ENCODE measurements at regions not wholly inside any gene's neighbourhood (a gene's known extent, or its start where the extent isn't known, plus 50 kb on each side); places are given as distances from the start of the nearest gene placed in this dataset.

- H3K9me3 ChIP-seq (ENCODE audit: low read depth): no peaks in the 10 kb centered on the region
- no peak for DNase-seq
- H3K4me3 ChIP-seq: no peak overlapping the region
- WGBS, 2 experiments (ENCODE audit: low coverage in 1 of 2, low lambda C conversion rate in 2 of 2, missing lambda C conversion rate in 2 of 2): 72 to 75% methylated on average over 4 of the region's 4 CpGs
- no peak overlapping the region for H3K27ac ChIP-seq
- no peaks in the 10 kb centered on the region for H3K9me2 ChIP-seq (ENCODE audit: insufficient read depth)
- no peaks in the 10 kb centered on the region for H3K27me3 ChIP-seq (replicated peaks; ENCODE audit: insufficient read depth)
- TF ChIP-seq EZH2phosphoT487 (IDR thresholded peaks at IDR 0.05; ENCODE audit: insufficient read depth, low read depth) (no peak), EZH2 (IDR thresholded peaks at IDR 0.05; ENCODE audit: insufficient read depth, poor library complexity, severe bottlenecking) (no peak)
- H3K79me2 ChIP-seq (ENCODE audit: insufficient read depth): no peaks in the 10 kb centered on the region
- no peaks in the 10 kb centered on the region for H3K36me3 ChIP-seq (ENCODE audit: low read depth)
- no peak overlapping the region for H3K4me2 ChIP-seq (ENCODE audit: unreplicated experiment)
- no peaks in the 10 kb centered on the region for H4K20me1 ChIP-seq (ENCODE audit: insufficient read depth)
- no peak overlapping the region for H3K9ac ChIP-seq
- H2AFZ ChIP-seq: no peak overlapping the region
- H3K4me1 ChIP-seq (ENCODE audit: insufficient read depth): peaks cover 12% of the 10 kb centered on the region
- no peaks in the 10 kb centered on the region for H3F3A ChIP-seq (ENCODE audit: insufficient read depth)
- in situ Hi-C loops (cut with MboI): no loop called here
These were observed 849.4 kb upstream of the ADAMTS5 start for GRCh38 chr21:27816301-27816700.

DNA sequence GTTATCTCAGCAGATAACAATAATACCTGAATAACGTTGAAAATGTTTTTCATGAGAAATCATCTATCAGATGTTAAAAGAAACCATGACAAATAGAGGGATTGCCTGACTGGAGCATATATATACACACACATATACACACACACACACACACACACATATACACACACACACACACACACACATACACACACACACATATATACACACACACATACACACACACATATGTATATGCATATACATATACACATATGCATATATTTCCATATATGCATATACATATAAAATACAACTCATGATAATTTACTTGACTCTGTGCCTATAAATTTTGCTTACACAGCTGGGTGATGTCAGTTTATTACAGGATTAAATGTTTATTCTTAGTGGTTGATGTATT is 847.3 kb upstream of the ADAMTS5 start:
- TF ChIP-seq EZH2phosphoT487 (IDR thresholded peaks at IDR 0.05; ENCODE audit: insufficient read depth, low read depth) (no peak), EZH2 (IDR thresholded peaks at IDR 0.05; ENCODE audit: insufficient read depth, poor library complexity, severe bottlenecking) (no peak)
- Histone ChIP-seq H3K9ac (no peak overlapping the region), H3K27ac (no peak overlapping the region), H3K9me2 (ENCODE audit: insufficient read depth) (no peaks in the 10 kb centered on the region), H4K20me1 (ENCODE audit: insufficient read depth) (no peaks in the 10 kb centered on the region), H2AFZ (no peak overlapping the region), H3K27me3 (replicated peaks; ENCODE audit: insufficient read depth) (no peaks in the 10 kb centered on the region), H3K9me3 (ENCODE audit: low read depth) (no peaks in the 10 kb centered on the region), H3K4me3 (no peak overlapping the region), H3K79me2 (ENCODE audit: insufficient read depth) (no peaks in the 10 kb centered on the region), H3K4me1 (ENCODE audit: insufficient read depth) (peaks cover 11% of the 10 kb centered on the region), H3F3A (ENCODE audit: insufficient read depth) (no peaks in the 10 kb centered on the region), H3K4me2 (ENCODE audit: unreplicated experiment) (no peak overlapping the region), H3K36me3 (ENCODE audit: low read depth) (no peaks in the 10 kb centered on the region)
- WGBS, 2 experiments (ENCODE audit: low coverage in 1 of 2, low lambda C conversion rate in 2 of 2, missing lambda C conversion rate in 2 of 2): 92 to 96% methylated on average over 1 of the region's 1 CpG
- in situ Hi-C loops (cut with MboI): no loop called here
- DNase-seq: no peak

DNA sequence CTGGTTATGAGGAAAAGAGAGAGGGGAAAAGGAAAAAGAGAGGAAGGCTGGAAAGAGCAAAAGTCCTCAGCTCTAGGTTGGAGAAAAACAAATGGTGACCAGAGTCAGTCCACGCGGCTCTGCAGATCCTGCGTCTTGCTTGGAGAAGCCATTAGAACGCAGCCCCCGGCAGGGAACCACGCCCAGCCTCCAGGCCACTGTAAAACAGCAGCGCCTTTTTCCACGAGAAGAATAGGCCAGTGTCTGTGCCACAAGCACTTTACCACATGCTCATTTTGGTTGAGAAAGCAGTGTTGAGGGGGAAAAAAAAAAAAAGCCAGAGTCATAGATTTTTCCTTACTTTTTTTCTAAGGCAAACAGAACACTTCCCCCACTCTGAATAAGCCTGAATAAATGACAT is 846.9 kb upstream of the ADAMTS5 start:
- Histone ChIP-seq H3K9me2 (ENCODE audit: insufficient read depth) (no peaks in the 10 kb centered on the region), H3K9me3 (ENCODE audit: low read depth) (no peaks in the 10 kb centered on the region), H4K20me1 (ENCODE audit: insufficient read depth) (no peaks in the 10 kb centered on the region), H3K27ac (no peak overlapping the region), H3K79me2 (ENCODE audit: insufficient read depth) (no peaks in the 10 kb centered on the region), H3K4me3 (no peak overlapping the region), H3F3A (ENCODE audit: insufficient read depth) (no peaks in the 10 kb centered on the region), H3K4me1 (ENCODE audit: insufficient read depth) (peaks cover 7% of the 10 kb centered on the region), H3K36me3 (ENCODE audit: low read depth) (no peaks in the 10 kb centered on the region), H3K4me2 (ENCODE audit: unreplicated experiment) (no peak overlapping the region), H3K27me3 (replicated peaks; ENCODE audit: insufficient read depth) (no peaks in the 10 kb centered on the region), H2AFZ (no peak overlapping the region), H3K9ac (no peak overlapping the region)
- no peak for DNase-seq
- TF ChIP-seq EZH2 (IDR thresholded peaks at IDR 0.05; ENCODE audit: insufficient read depth, poor library complexity, severe bottlenecking): no peak
- TF ChIP-seq EZH2phosphoT487 (IDR thresholded peaks at IDR 0.05; ENCODE audit: insufficient read depth, low read depth): no peak
- in situ Hi-C loops (cut with MboI): no loop called here
- WGBS, 2 experiments (ENCODE audit: low coverage in 1 of 2, low lambda C conversion rate in 2 of 2, missing lambda C conversion rate in 2 of 2): 84 to 85% methylated on average over 8 of the region's 8 CpGs

- H3K9me3 ChIP-seq (ENCODE audit: low read depth): no peaks in the 10 kb centered on the region
- H3K79me2 ChIP-seq (ENCODE audit: insufficient read depth): no peaks in the 10 kb centered on the region
- H3K9ac ChIP-seq: no peak overlapping the region
- TF ChIP-seq EZH2 (IDR thresholded peaks at IDR 0.05; ENCODE audit: insufficient read depth, poor library complexity, severe bottlenecking) (no peak), EZH2phosphoT487 (IDR thresholded peaks at IDR 0.05; ENCODE audit: insufficient read depth, low read depth) (no peak)
- H3K36me3 ChIP-seq (ENCODE audit: low read depth): no peaks in the 10 kb centered on the region
- H3K4me1 ChIP-seq (ENCODE audit: insufficient read depth): peaks cover 3% of the 10 kb centered on the region; the same call in 1 of the 2 replicates
- no peak overlapping the region for H3K27ac ChIP-seq
- no peaks in the 10 kb centered on the region for H3K27me3 ChIP-seq (replicated peaks; ENCODE audit: insufficient read depth)
- no peak overlapping the region for H3K4me2 ChIP-seq (ENCODE audit: unreplicated experiment)
- H3K4me3 ChIP-seq: no peak overlapping the region
- 98 to 100% methylated on average over 1 of the region's 1 CpG for WGBS, 2 experiments (ENCODE audit: low coverage in 1 of 2, low lambda C conversion rate in 2 of 2, missing lambda C conversion rate in 2 of 2)
- H4K20me1 ChIP-seq (ENCODE audit: insufficient read depth): no peaks in the 10 kb centered on the region
- H2AFZ ChIP-seq: no peak overlapping the region
- in situ Hi-C loops (cut with MboI): no loop called here
- no peaks in the 10 kb centered on the region for H3K9me2 ChIP-seq (ENCODE audit: insufficient read depth)
- H3F3A ChIP-seq (ENCODE audit: insufficient read depth): no peaks in the 10 kb centered on the region
- no peak for DNase-seq
These were observed 846.5 kb upstream of the ADAMTS5 start for GRCh38 chr21:27813344-27813743.

GRCh38 chr21:27812279-27812678 is 845.4 kb upstream of the ADAMTS5 start:
- Histone ChIP-seq H2AFZ (no peak overlapping the region), H3F3A (ENCODE audit: insufficient read depth) (no peaks in the 10 kb centered on the region), H3K27me3 (replicated peaks; ENCODE audit: insufficient read depth) (no peaks in the 10 kb centered on the region), H4K20me1 (ENCODE audit: insufficient read depth) (no peaks in the 10 kb centered on the region), H3K9ac (no peak overlapping the region), H3K79me2 (ENCODE audit: insufficient read depth) (no peaks in the 10 kb centered on the region), H3K4me3 (no peak overlapping the region), H3K9me2 (ENCODE audit: insufficient read depth) (no peaks in the 10 kb centered on the region), H3K27ac (no peak overlapping the region), H3K9me3 (ENCODE audit: low read depth) (no peaks in the 10 kb centered on the region), H3K36me3 (ENCODE audit: low read depth) (no peaks in the 10 kb centered on the region), H3K4me2 (ENCODE audit: unreplicated experiment) (no peak overlapping the region), H3K4me1 (ENCODE audit: insufficient read depth) (no peaks in the 10 kb centered on the region)
- DNase-seq: peak; percentile 4
- TF ChIP-seq EZH2 (IDR thresholded peaks at IDR 0.05; ENCODE audit: insufficient read depth, poor library complexity, severe bottlenecking) (no peak), EZH2phosphoT487 (IDR thresholded peaks at IDR 0.05; ENCODE audit: insufficient read depth, low read depth) (no peak)
- in situ Hi-C loops (cut with MboI): no loop called here
- 94 to 97% methylated on average over 4 of the region's 4 CpGs for WGBS, 2 experiments (ENCODE audit: low coverage in 1 of 2, low lambda C conversion rate in 2 of 2, missing lambda C conversion rate in 2 of 2)

All from GM23248 (cell line).